ENCODE measurements at regions not wholly inside any gene's neighbourhood (a gene's known extent, or its start where the extent isn't known, plus 50 kb on each side); places are given as distances from the start of the nearest gene placed in this dataset.

- no peak overlapping the region for H3K9ac ChIP-seq (ENCODE audit: low read length)
- DNase-seq (ENCODE audit: low read depth): no peak
- H3K4me3 ChIP-seq (ENCODE audit: low read length): no peak overlapping the region
- peaks cover 3% of the 10 kb centered on the region for H3K4me1 ChIP-seq (ENCODE audit: control insufficient read depth, insufficient read depth, low read length)
- H3K27me3 ChIP-seq (replicated peaks; ENCODE audit: control insufficient read depth, insufficient read depth, low read length): peaks cover 59% of the 10 kb centered on the region
- no peaks in the 10 kb centered on the region for H3K36me3 ChIP-seq (ENCODE audit: control insufficient read depth, insufficient read depth, low read length, severe bottlenecking)
- peaks cover 10% of the 10 kb centered on the region for H3K9me3 ChIP-seq (ENCODE audit: control insufficient read depth, low read length)
Observed at GRCh38 chr15:59931646-59932261, 72.4 kb upstream of the FOXB1 start.

GRCh38 chr15:59924812-59925522 is 79.1 kb upstream of the FOXB1 start:
- no peak for DNase-seq (ENCODE audit: low read depth)
- Histone ChIP-seq H3K9ac (ENCODE audit: low read length) (no peak overlapping the region), H3K27me3 (replicated peaks; ENCODE audit: control insufficient read depth, insufficient read depth, low read length) (peaks cover 49% of the 10 kb centered on the region), H3K4me1 (ENCODE audit: control insufficient read depth, insufficient read depth, low read length) (no peaks in the 10 kb centered on the region), H3K9me3 (ENCODE audit: control insufficient read depth, low read length) (peaks cover 16% of the 10 kb centered on the region), H3K36me3 (ENCODE audit: control insufficient read depth, insufficient read depth, low read length, severe bottlenecking) (no peaks in the 10 kb centered on the region), H3K4me3 (ENCODE audit: low read length) (no peak overlapping the region)

GRCh38 chr15:59924096-59924495 is 80.0 kb upstream of the FOXB1 start:
- H3K9me3 ChIP-seq (ENCODE audit: control insufficient read depth, low read length): peaks cover 16% of the 10 kb centered on the region
- no peak for DNase-seq (ENCODE audit: low read depth)

GRCh38 chr15:59923508-59923907 is 80.6 kb upstream of the FOXB1 start:
- H3K4me1 ChIP-seq (ENCODE audit: control insufficient read depth, insufficient read depth, low read length): no peaks in the 10 kb centered on the region
- H3K4me3 ChIP-seq (ENCODE audit: low read length): no peak overlapping the region
- no peaks in the 10 kb centered on the region for H3K36me3 ChIP-seq (ENCODE audit: control insufficient read depth, insufficient read depth, low read length, severe bottlenecking)
- H3K9ac ChIP-seq (ENCODE audit: low read length): no peak overlapping the region
- peaks cover 16% of the 10 kb centered on the region for H3K9me3 ChIP-seq (ENCODE audit: control insufficient read depth, low read length)
- no peak for DNase-seq (ENCODE audit: low read depth)
- H3K27me3 ChIP-seq (replicated peaks; ENCODE audit: control insufficient read depth, insufficient read depth, low read length): peaks cover 45% of the 10 kb centered on the region

More at GRCh38 chr15:59924096-59924495, 80.0 kb upstream of the FOXB1 start:
- Histone ChIP-seq H3K27me3 (replicated peaks; ENCODE audit: control insufficient read depth, insufficient read depth, low read length) (peaks cover 45% of the 10 kb centered on the region), H3K36me3 (ENCODE audit: control insufficient read depth, insufficient read depth, low read length, severe bottlenecking) (no peaks in the 10 kb centered on the region), H3K4me1 (ENCODE audit: control insufficient read depth, insufficient read depth, low read length) (no peaks in the 10 kb centered on the region), H3K4me3 (ENCODE audit: low read length) (no peak overlapping the region), H3K9ac (ENCODE audit: low read length) (no peak overlapping the region)

GRCh38 chr15:59918994-59919951 is 84.8 kb upstream of the FOXB1 start:
- H3K27me3 ChIP-seq (replicated peaks; ENCODE audit: control insufficient read depth, insufficient read depth, low read length): peaks cover 50% of the 10 kb centered on the region
- no peaks in the 10 kb centered on the region for H3K9me3 ChIP-seq (ENCODE audit: control insufficient read depth, low read length)
- peak; percentile 18 for DNase-seq (ENCODE audit: low read depth)
- no peaks in the 10 kb centered on the region for H3K4me1 ChIP-seq (ENCODE audit: control insufficient read depth, insufficient read depth, low read length)
- H3K4me3 ChIP-seq (ENCODE audit: low read length): no peak overlapping the region
- H3K36me3 ChIP-seq (ENCODE audit: control insufficient read depth, insufficient read depth, low read length, severe bottlenecking): no peaks in the 10 kb centered on the region
- H3K9ac ChIP-seq (ENCODE audit: low read length): no peak overlapping the region

GRCh38 chr15:59917504-59918157 is 86.5 kb upstream of the FOXB1 start:
- Histone ChIP-seq H3K36me3 (ENCODE audit: control insufficient read depth, insufficient read depth, low read length, severe bottlenecking) (no peaks in the 10 kb centered on the region), H3K9ac (ENCODE audit: low read length) (no peak overlapping the region), H3K27me3 (replicated peaks; ENCODE audit: control insufficient read depth, insufficient read depth, low read length) (peaks cover 45% of the 10 kb centered on the region), H3K4me3 (ENCODE audit: low read length) (no peak overlapping the region), H3K4me1 (ENCODE audit: control insufficient read depth, insufficient read depth, low read length) (no peaks in the 10 kb centered on the region), H3K9me3 (ENCODE audit: control insufficient read depth, low read length) (no peaks in the 10 kb centered on the region)
- peak; percentile 43 for DNase-seq (ENCODE audit: low read depth)

- Histone ChIP-seq H3K36me3 (ENCODE audit: control insufficient read depth, insufficient read depth, low read length, severe bottlenecking) (no peaks in the 10 kb centered on the region), H3K27me3 (replicated peaks; ENCODE audit: control insufficient read depth, insufficient read depth, low read length) (peaks cover 55% of the 10 kb centered on the region), H3K9ac (ENCODE audit: low read length) (no peak overlapping the region), H3K4me1 (ENCODE audit: control insufficient read depth, insufficient read depth, low read length) (no peaks in the 10 kb centered on the region), H3K4me3 (ENCODE audit: low read length) (no peak overlapping the region), H3K9me3 (ENCODE audit: control insufficient read depth, low read length) (no peaks in the 10 kb centered on the region)
- DNase-seq (ENCODE audit: low read depth): no peak
Observed at GRCh38 chr15:59906046-59906445, 98.1 kb upstream of the FOXB1 start.

- no peaks in the 10 kb centered on the region for H3K36me3 ChIP-seq (ENCODE audit: control insufficient read depth, insufficient read depth, low read length, severe bottlenecking)
- H3K4me3 ChIP-seq (ENCODE audit: low read length): no peak overlapping the region
- H3K27me3 ChIP-seq (replicated peaks; ENCODE audit: control insufficient read depth, insufficient read depth, low read length): peaks cover 57% of the 10 kb centered on the region
- DNase-seq (ENCODE audit: low read depth): no peak
- H3K9me3 ChIP-seq (ENCODE audit: control insufficient read depth, low read length): no peaks in the 10 kb centered on the region
- no peaks in the 10 kb centered on the region for H3K4me1 ChIP-seq (ENCODE audit: control insufficient read depth, insufficient read depth, low read length)
- no peak overlapping the region for H3K9ac ChIP-seq (ENCODE audit: low read length)
Observed at GRCh38 chr15:59905176-59905575, 98.9 kb upstream of the FOXB1 start.

- peaks cover 54% of the 10 kb centered on the region for H3K27me3 ChIP-seq (replicated peaks; ENCODE audit: control insufficient read depth, insufficient read depth, low read length)
- no peaks in the 10 kb centered on the region for H3K4me1 ChIP-seq (ENCODE audit: control insufficient read depth, insufficient read depth, low read length)
- H3K9ac ChIP-seq (ENCODE audit: low read length): no peak overlapping the region
- H3K36me3 ChIP-seq (ENCODE audit: control insufficient read depth, insufficient read depth, low read length, severe bottlenecking): no peaks in the 10 kb centered on the region
- no peak overlapping the region for H3K4me3 ChIP-seq (ENCODE audit: low read length)
- no peak for DNase-seq (ENCODE audit: low read depth)
- no peaks in the 10 kb centered on the region for H3K9me3 ChIP-seq (ENCODE audit: control insufficient read depth, low read length)
Observed at GRCh38 chr15:59904450-59905135, 99.5 kb upstream of the FOXB1 start.

GRCh38 chr15:59896663-59897074 is 107.4 kb upstream of the FOXB1 start:
- H3K9me3 ChIP-seq (ENCODE audit: control insufficient read depth, low read length): no peaks in the 10 kb centered on the region
- H3K36me3 ChIP-seq (ENCODE audit: control insufficient read depth, insufficient read depth, low read length, severe bottlenecking): no peaks in the 10 kb centered on the region
- peaks cover 36% of the 10 kb centered on the region for H3K27me3 ChIP-seq (replicated peaks; ENCODE audit: control insufficient read depth, insufficient read depth, low read length)
- H3K4me1 ChIP-seq (ENCODE audit: control insufficient read depth, insufficient read depth, low read length): no peaks in the 10 kb centered on the region
- no peak overlapping the region for H3K9ac ChIP-seq (ENCODE audit: low read length)
- no peak for DNase-seq (ENCODE audit: low read depth)
- no peak overlapping the region for H3K4me3 ChIP-seq (ENCODE audit: low read length)

All from adipocyte (in vitro differentiated cells).